Lung (tissue), 11 donors: ENCODE measurements at regions not wholly inside any gene's neighbourhood (a gene's known extent, or its start where the extent isn't known, plus 50 kb on each side); places are given as distances from the start of the nearest gene placed in this dataset.
A peak's percentile ranks its signal among the peaks of the same experiment; 100 is the strongest.

Source experiments
- ATAC-seq: fragments of 200-7000 bp; cut with Tn5 transposase; one replicate; pipeline ENCODE4 v1.9.1; 2020; ENCODE audit warnings: moderate number of reproducible peaks; ENCODE audit not compliant: insufficient read depth, low FRiP score
- DNase-seq, 3 donors: peaks; one replicate each; pipeline ENCODE4 v3.0.0-alpha.2; 2013 to 2017
- H3K27ac ChIP-seq, 2 donors: one replicate each; pipeline ENCODE4 v1.5.1; 2013; ENCODE audit warnings: mild to moderate bottlenecking in 2 of 2, moderate library complexity in 2 of 2, control low read depth in 1 of 2, inconsistent platforms in 1 of 2, low read depth in 1 of 2, low read length in 1 of 2
- H3K27me3 ChIP-seq, 3 donors: one replicate each; pipeline ENCODE4 v1.5.1; 2013; ENCODE audit warnings: low read length in 2 of 3; ENCODE audit not compliant: control insufficient read depth in 3 of 3, insufficient read depth in 3 of 3
- H3K36me3 ChIP-seq, 4 donors: one replicate each; pipeline ENCODE4 v1.5.1; 2013; ENCODE audit warnings: low read length in 4 of 4, mild to moderate bottlenecking in 1 of 4, moderate library complexity in 1 of 4; ENCODE audit not compliant: control insufficient read depth in 4 of 4, insufficient read depth in 4 of 4
- H3K4me1 ChIP-seq, 5 donors: one replicate each; pipeline ENCODE4 v1.5.1; 2013; ENCODE audit warnings: low read length in 5 of 5, mild to moderate bottlenecking in 2 of 5, moderate library complexity in 1 of 5; ENCODE audit not compliant: control insufficient read depth in 5 of 5, insufficient read depth in 5 of 5
- H3K4me3 ChIP-seq: one replicate; pipeline ENCODE4 v1.5.1; 2013; ENCODE audit warnings: mild to moderate bottlenecking, control low read depth, moderate library complexity
- H3K9ac ChIP-seq, 2 donors: one replicate each; pipeline ENCODE4 v1.5.1; 2013; ENCODE audit warnings: low read length in 2 of 2, control low read depth in 1 of 2; ENCODE audit not compliant: insufficient read depth in 1 of 2
- H3K9me3 ChIP-seq, 4 donors: one replicate each; pipeline ENCODE4 v1.5.1; 2013; ENCODE audit warnings: low read length in 3 of 4, mild to moderate bottlenecking in 1 of 4, moderate library complexity in 1 of 4; ENCODE audit not compliant: control insufficient read depth in 4 of 4, insufficient read depth in 3 of 4
- CTCF ChIP-seq: IDR thresholded peaks from 2 replicates; pipeline ENCODE4 v1.5.1; 2012; ENCODE audit warnings: mild to moderate bottlenecking; ENCODE audit errors: control extremely low read depth, extremely low read depth
- WGBS, 2 donors: extraction: QIAGEN DNeasy Blood & Tissue Kit; methylation state at CpG; one replicate each; pipeline ENCODE4 v1.1.7; 2013; 5-methylcytosine and 5-hydroxymethylcytosine counted together
- donor health status: control.
- donor health status: control.
- donor health status: Bipolar disorder and iron deficiency.
- donor health status: healthy.
- donor health status: DM: yes; HTN: yes; CAD: no.

GRCh38 chr14:76936483-76936882, 92.0 kb downstream of the IRF2BPL start:
- Histone ChIP-seq H3K9me3 (no peaks in the 10 kb centered on the region), H3K4me3 (no peak overlapping the region), H3K27ac (no peak overlapping the region), H3K9ac (no peak overlapping the region), H3K27me3 (no peaks in the 10 kb centered on the region), H3K4me1 (peaks cover 6 to 58% (median 32%) of the 10 kb centered on the region in 5 donors), H3K36me3 (no peaks in the 10 kb centered on the region)
- no peak for TF ChIP-seq CTCF
- ATAC-seq (no peak), DNase-seq (no peak)
- WGBS, 2 donors, result 82 to 92% methylated on average over 7 of the region's 7 CpGs

- H3K4me3 ChIP-seq, result no peak overlapping the region
- DNase-seq (no peak), ATAC-seq (no peak)
- H3K36me3 ChIP-seq, result no peaks in the 10 kb centered on the region
- WGBS, 2 donors, result 82 to 94% methylated on average over 5 of the region's 5 CpGs
- no peak overlapping the region for H3K9ac ChIP-seq
- H3K4me1 ChIP-seq, result peaks cover 6 to 48% (median 20%) of the 10 kb centered on the region in 5 donors
- no peak overlapping the region for H3K27ac ChIP-seq
- TF ChIP-seq CTCF, result no peak
- no peaks in the 10 kb centered on the region for H3K9me3 ChIP-seq
- no peaks in the 10 kb centered on the region for H3K27me3 ChIP-seq
Observed at GRCh38 chr14:76933515-76933914, 95.0 kb downstream of the IRF2BPL start.

- WGBS, 2 donors, result 76 to 80% methylated on average over 8 to 9 of the region's 9 CpGs
- TF ChIP-seq CTCF, result no peak
- no peaks in the 10 kb centered on the region for H3K9me3 ChIP-seq
- DNase-seq (peak; percentile 55 to 87 (median 79)), ATAC-seq (no peak)
- peaks cover 0 to 44% (median 22%) of the 10 kb centered on the region in 5 donors for H3K4me1 ChIP-seq
- no peaks in the 10 kb centered on the region for H3K36me3 ChIP-seq
- peak overlapping the region in 1 of 2 donors; percentile 19 for H3K27ac ChIP-seq
- H3K27me3 ChIP-seq, result no peaks in the 10 kb centered on the region
- peak overlapping the region in 1 of 2 donors; percentile 38 for H3K9ac ChIP-seq
- H3K4me3 ChIP-seq, result no peak overlapping the region
Observed at GRCh38 chr14:76931631-76932402, 96.7 kb downstream of the IRF2BPL start.
